GM21390 (cell line): ENCODE measurements at regions not wholly inside any gene's neighbourhood (a gene's known extent, or its start where the extent isn't known, plus 50 kb on each side); places are given as distances from the start of the nearest gene placed in this dataset.

Experiments
- ATAC-seq: cut with Tn5 transposase; IDR thresholded peaks from one replicate; pipeline ENCODE4 v1.9.1; 2021; ENCODE audit not compliant: unreplicated experiment

GRCh38 chr4:11194431-11194830, 234.3 kb downstream of the HS3ST1 start:
- ATAC-seq, result no peak

- ATAC-seq, result no peak
Observed at GRCh38 chr4:11189756-11190155, 238.9 kb downstream of the HS3ST1 start.

GRCh38 chr4:11183356-11183740, 245.3 kb downstream of the HS3ST1 start:
- no peak for ATAC-seq

GRCh38 chr4:11182586-11183355, 245.9 kb downstream of the HS3ST1 start:
- ATAC-seq, result no peak

GRCh38 chr4:11182031-11182430, 246.7 kb downstream of the HS3ST1 start:
- no peak for ATAC-seq

- ATAC-seq, result no peak
Observed at GRCh38 chr4:11179796-11180195, 248.9 kb downstream of the HS3ST1 start.

- no peak for ATAC-seq
Observed at GRCh38 chr4:11178433-11178832, 250.3 kb downstream of the HS3ST1 start.

GRCh38 chr4:11175374-11175773, 253.3 kb downstream of the HS3ST1 start:
- ATAC-seq, result no peak

- no peak for ATAC-seq
Observed at GRCh38 chr4:11166606-11167005, 262.1 kb downstream of the HS3ST1 start.

- ATAC-seq, result no peak
Observed at GRCh38 chr4:11166034-11166433, 262.7 kb downstream of the HS3ST1 start.

- no peak for ATAC-seq
Observed at GRCh38 chr4:11165052-11165451, 263.6 kb downstream of the HS3ST1 start.

- no peak for ATAC-seq
Observed at GRCh38 chr4:11160288-11160687, 268.4 kb downstream of the HS3ST1 start.

GRCh38 chr4:11158971-11159370, 269.7 kb downstream of the HS3ST1 start:
- ATAC-seq, result no peak

GRCh38 chr4:11155208-11155867, 273.4 kb downstream of the HS3ST1 start:
- ATAC-seq, result no peak

- no peak for ATAC-seq
Observed at GRCh38 chr4:11153171-11153750, 275.4 kb downstream of the HS3ST1 start.

GRCh38 chr4:11152684-11153083, 276.0 kb downstream of the HS3ST1 start:
- ATAC-seq, result no peak

GRCh38 chr4:11151500-11151899, 277.2 kb downstream of the HS3ST1 start:
- no peak for ATAC-seq

GRCh38 chr4:11149612-11150259, 279.0 kb downstream of the HS3ST1 start:
- ATAC-seq, result no peak

- ATAC-seq, result no peak
Observed at GRCh38 chr4:11139871-11140270, 288.8 kb downstream of the HS3ST1 start.

GRCh38 chr4:11138964-11139363, 289.7 kb downstream of the HS3ST1 start:
- ATAC-seq, result no peak

GRCh38 chr4:11134705-11135104, 294.0 kb downstream of the HS3ST1 start:
- no peak for ATAC-seq

- ATAC-seq, result no peak
Observed at GRCh38 chr4:11133868-11134267, 294.8 kb downstream of the HS3ST1 start.
